ENCODE measurements at regions not wholly inside any gene's neighbourhood (a gene's known extent, or its start where the extent isn't known, plus 50 kb on each side); places are given as distances from the start of the nearest gene placed in this dataset.

- Mint-ChIP-seq H3K4me1 (ENCODE audit: low read depth) (peaks cover 6% of the 10 kb centered on the region), H3K27ac (ENCODE audit: unreplicated experiment) (no peak overlapping the region), H3K36me3 (ENCODE audit: low read depth) (no peaks in the 10 kb centered on the region), H3K27me3 (ENCODE audit: low read depth) (no peaks in the 10 kb centered on the region), H3K4me3 (ENCODE audit: unreplicated experiment) (no peak overlapping the region), H3K9me3 (ENCODE audit: low read depth) (no peaks in the 10 kb centered on the region)
- DNase-seq (ENCODE audit: low spot score) = no peak
- TF ChIP-seq CTCF (IDR thresholded peaks at IDR 0.05) = no peak
Measured at GRCh38 chr6:143570147-143570853, 58.8 kb upstream of the FUCA2 start.

DNA sequence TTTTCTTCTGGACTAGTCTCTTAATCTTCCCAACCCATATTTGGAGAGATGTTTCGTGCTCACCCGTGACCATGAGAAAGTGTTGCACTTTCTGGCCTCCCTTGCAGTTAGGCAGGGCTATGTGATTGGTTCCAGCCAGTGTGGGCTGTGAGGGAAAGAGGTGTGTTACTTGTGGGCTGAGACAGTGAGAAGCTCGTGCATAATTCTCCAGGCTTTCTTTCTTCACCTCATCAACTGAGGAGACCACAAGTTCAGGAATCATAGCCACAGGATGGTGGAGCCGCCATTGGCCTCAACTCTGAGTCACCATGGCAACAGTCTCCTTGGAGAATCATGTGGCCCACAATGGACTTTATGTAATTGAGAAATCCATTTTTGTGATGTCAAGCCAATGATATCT, 57.5 kb upstream of the FUCA2 start:
- H3K9me3 Mint-ChIP-seq (ENCODE audit: low read depth) = no peaks in the 10 kb centered on the region
- H3K4me3 Mint-ChIP-seq (ENCODE audit: unreplicated experiment) = no peak overlapping the region
- peaks cover 6% of the 10 kb centered on the region for H3K4me1 Mint-ChIP-seq (ENCODE audit: low read depth)
- H3K36me3 Mint-ChIP-seq (ENCODE audit: low read depth) = no peaks in the 10 kb centered on the region
- no peak for DNase-seq (ENCODE audit: low spot score)
- no peak for TF ChIP-seq CTCF (IDR thresholded peaks at IDR 0.05)
- no peaks in the 10 kb centered on the region for H3K27me3 Mint-ChIP-seq (ENCODE audit: low read depth)
- peak overlapping the region; percentile 43 for H3K27ac Mint-ChIP-seq (ENCODE audit: unreplicated experiment)

DNA sequence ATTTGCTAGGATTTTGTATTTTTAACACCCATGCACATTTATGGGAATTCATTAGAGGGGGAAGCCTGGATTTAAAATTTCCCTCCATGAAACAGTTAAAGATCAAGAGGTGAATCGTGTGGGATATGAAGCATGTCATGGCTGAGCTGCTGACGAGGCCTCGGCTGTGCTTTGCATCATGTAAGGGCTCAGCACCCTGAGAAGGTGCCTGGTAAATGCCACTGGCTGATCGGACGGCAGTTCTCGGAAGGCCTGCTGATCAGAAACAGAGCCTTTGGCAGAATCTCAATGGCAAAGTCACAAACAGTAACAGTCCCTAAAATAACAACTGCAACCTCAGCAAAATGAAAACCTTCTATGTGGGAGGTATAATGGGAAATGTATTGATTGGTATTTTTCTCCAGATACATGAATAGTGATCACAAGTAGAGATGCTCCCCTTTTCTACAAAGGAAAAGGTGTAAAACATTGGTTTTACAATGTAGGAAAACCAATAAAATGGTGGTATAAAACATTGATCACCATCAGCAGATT, 53.0 kb upstream of the FUCA2 start:
- DNase-seq (ENCODE audit: low spot score) = no peak

DNA sequence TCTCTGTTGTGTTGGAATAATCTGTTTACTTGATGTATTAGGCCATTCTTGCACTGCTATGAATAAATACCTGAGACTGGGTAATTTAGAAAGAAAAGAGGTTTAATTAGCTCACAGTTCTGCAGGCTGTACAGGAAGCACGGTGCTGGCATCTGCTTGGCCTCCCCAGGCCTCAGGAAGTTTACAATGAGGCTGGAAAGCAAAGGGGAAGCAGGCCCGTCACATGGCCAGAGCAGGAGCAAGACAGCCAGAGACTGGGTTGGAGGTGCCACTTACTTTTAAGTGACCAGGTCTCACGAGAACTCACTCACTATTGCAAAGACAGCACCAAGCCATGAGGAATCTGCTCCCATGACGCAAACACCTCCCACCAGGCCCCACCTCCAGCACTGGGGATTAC, 50.6 kb upstream of the FUCA2 start:
- H3K36me3 Mint-ChIP-seq (ENCODE audit: low read depth) = peaks cover 2% of the 10 kb centered on the region
- no peaks in the 10 kb centered on the region for H3K27me3 Mint-ChIP-seq (ENCODE audit: low read depth)
- H3K4me3 Mint-ChIP-seq (ENCODE audit: unreplicated experiment) = no peak overlapping the region
- H3K9me3 Mint-ChIP-seq (ENCODE audit: low read depth) = no peaks in the 10 kb centered on the region
- DNase-seq (ENCODE audit: low spot score) = no peak
- peaks cover 6% of the 10 kb centered on the region for H3K4me1 Mint-ChIP-seq (ENCODE audit: low read depth)
- no peak for TF ChIP-seq CTCF (IDR thresholded peaks at IDR 0.05)
- H3K27ac Mint-ChIP-seq (ENCODE audit: unreplicated experiment) = no peak overlapping the region

More for the DNA sequence above, 53.0 kb upstream of the FUCA2 start:
- no peaks in the 10 kb centered on the region for H3K27me3 Mint-ChIP-seq (ENCODE audit: low read depth)
- H3K27ac Mint-ChIP-seq (ENCODE audit: unreplicated experiment) = no peak overlapping the region
- H3K4me3 Mint-ChIP-seq (ENCODE audit: unreplicated experiment) = no peak overlapping the region
- H3K4me1 Mint-ChIP-seq (ENCODE audit: low read depth) = peaks cover 6% of the 10 kb centered on the region
- H3K36me3 Mint-ChIP-seq (ENCODE audit: low read depth) = peaks cover 2% of the 10 kb centered on the region
- no peak for TF ChIP-seq CTCF (IDR thresholded peaks at IDR 0.05)
- no peaks in the 10 kb centered on the region for H3K9me3 Mint-ChIP-seq (ENCODE audit: low read depth)
